GM12878 (cell line): ENCODE measurements at regions not wholly inside any gene's neighbourhood (a gene's known extent, or its start where the extent isn't known, plus 50 kb on each side); places are given as distances from the start of the nearest gene placed in this dataset.

Experiments
- BCL11A ChIP-seq: IDR thresholded peaks from 2 replicates; pipeline ENCODE4 v1.6.1; 2011; ENCODE audit warnings: low read depth, low read length
- POU2F2 ChIP-seq: IDR thresholded peaks from 3 replicates; pipeline ENCODE4 v1.6.1; 2011; ENCODE audit warnings: low read depth, mild to moderate bottlenecking, low read length, borderline replicate concordance
- RAD21 ChIP-seq: IDR thresholded peaks from 2 replicates; pipeline ENCODE4 v1.6.1; 2011; ENCODE audit warnings: mild to moderate bottlenecking, low read depth, low read length, moderate library complexity; ENCODE audit not compliant: insufficient read depth
- SMARCA5 ChIP-seq: fragments of 450-650 bp; IDR thresholded peaks from 2 replicates; pipeline ENCODE4 v1.6.1; 2017; ENCODE audit warnings: mild to moderate bottlenecking
- SREBF2 ChIP-seq: IDR thresholded peaks from 2 replicates; pipeline ENCODE4 v1.6.1; 2012; ENCODE audit warnings: mild to moderate bottlenecking, low read length
- TF ChIP-seq, protein P1 (sequence below): fragments of 450-650 bp; IDR thresholded peaks from 2 replicates; pipeline ENCODE4 v1.6.1; 2017; ENCODE audit warnings: mild to moderate bottlenecking, moderate library complexity
- TF ChIP-seq, protein P2 (sequence below): fragments of 450-650 bp; IDR thresholded peaks from 2 replicates; pipeline ENCODE4 v1.6.1; 2018; ENCODE audit warnings: mild to moderate bottlenecking, low read depth, moderate library complexity; ENCODE audit not compliant: partially characterized antibody
- TF ChIP-seq, protein P3 (sequence below): fragments of 450-650 bp; IDR thresholded peaks from 2 replicates; pipeline ENCODE4 v1.6.1; 2017; ENCODE audit warnings: low read depth, mild to moderate bottlenecking, moderate library complexity

DNA sequence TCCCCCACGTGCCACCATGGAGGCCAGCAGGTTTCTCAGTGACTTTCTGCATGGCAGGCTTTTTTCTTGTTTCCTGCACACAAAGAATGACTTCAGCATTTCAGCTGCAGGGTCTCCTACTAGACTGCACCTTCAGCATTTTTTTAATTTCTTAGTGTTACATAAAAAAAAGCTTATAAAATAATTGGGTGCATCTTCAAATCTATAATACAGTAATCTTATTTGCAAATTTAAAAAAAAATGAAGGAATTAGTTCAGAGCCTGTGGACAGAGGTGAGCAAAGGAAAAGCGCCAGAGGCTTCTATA is 57.6 kb downstream of the FAM50B start (continued):
- TF ChIP-seq, protein P1, sequence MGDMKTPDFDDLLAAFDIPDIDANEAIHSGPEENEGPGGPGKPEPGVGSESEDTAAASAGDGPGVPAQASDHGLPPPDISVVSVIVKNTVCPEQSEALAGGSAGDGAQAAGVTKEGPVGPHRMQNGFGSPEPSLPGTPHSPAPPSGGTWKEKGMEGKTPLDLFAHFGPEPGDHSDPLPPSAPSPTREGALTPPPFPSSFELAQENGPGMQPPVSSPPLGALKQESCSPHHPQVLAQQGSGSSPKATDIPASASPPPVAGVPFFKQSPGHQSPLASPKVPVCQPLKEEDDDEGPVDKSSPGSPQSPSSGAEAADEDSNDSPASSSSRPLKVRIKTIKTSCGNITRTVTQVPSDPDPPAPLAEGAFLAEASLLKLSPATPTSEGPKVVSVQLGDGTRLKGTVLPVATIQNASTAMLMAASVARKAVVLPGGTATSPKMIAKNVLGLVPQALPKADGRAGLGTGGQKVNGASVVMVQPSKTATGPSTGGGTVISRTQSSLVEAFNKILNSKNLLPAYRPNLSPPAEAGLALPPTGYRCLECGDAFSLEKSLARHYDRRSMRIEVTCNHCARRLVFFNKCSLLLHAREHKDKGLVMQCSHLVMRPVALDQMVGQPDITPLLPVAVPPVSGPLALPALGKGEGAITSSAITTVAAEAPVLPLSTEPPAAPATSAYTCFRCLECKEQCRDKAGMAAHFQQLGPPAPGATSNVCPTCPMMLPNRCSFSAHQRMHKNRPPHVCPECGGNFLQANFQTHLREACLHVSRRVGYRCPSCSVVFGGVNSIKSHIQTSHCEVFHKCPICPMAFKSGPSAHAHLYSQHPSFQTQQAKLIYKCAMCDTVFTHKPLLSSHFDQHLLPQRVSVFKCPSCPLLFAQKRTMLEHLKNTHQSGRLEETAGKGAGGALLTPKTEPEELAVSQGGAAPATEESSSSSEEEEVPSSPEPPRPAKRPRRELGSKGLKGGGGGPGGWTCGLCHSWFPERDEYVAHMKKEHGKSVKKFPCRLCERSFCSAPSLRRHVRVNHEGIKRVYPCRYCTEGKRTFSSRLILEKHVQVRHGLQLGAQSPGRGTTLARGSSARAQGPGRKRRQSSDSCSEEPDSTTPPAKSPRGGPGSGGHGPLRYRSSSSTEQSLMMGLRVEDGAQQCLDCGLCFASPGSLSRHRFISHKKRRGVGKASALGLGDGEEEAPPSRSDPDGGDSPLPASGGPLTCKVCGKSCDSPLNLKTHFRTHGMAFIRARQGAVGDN = no peak
- TF ChIP-seq POU2F2 (no peak), RAD21 (no peak), BCL11A (no peak), SMARCA5 (no peak), SREBF2 (no peak)
- TF ChIP-seq, protein P2, sequence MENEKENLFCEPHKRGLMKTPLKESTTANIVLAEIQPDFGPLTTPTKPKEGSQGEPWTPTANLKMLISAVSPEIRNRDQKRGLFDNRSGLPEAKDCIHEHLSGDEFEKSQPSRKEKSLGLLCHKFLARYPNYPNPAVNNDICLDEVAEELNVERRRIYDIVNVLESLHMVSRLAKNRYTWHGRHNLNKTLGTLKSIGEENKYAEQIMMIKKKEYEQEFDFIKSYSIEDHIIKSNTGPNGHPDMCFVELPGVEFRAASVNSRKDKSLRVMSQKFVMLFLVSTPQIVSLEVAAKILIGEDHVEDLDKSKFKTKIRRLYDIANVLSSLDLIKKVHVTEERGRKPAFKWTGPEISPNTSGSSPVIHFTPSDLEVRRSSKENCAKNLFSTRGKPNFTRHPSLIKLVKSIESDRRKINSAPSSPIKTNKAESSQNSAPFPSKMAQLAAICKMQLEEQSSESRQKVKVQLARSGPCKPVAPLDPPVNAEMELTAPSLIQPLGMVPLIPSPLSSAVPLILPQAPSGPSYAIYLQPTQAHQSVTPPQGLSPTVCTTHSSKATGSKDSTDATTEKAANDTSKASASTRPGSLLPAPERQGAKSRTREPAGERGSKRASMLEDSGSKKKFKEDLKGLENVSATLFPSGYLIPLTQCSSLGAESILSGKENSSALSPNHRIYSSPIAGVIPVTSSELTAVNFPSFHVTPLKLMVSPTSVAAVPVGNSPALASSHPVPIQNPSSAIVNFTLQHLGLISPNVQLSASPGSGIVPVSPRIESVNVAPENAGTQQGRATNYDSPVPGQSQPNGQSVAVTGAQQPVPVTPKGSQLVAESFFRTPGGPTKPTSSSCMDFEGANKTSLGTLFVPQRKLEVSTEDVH = no peak
- TF ChIP-seq, protein P3, sequence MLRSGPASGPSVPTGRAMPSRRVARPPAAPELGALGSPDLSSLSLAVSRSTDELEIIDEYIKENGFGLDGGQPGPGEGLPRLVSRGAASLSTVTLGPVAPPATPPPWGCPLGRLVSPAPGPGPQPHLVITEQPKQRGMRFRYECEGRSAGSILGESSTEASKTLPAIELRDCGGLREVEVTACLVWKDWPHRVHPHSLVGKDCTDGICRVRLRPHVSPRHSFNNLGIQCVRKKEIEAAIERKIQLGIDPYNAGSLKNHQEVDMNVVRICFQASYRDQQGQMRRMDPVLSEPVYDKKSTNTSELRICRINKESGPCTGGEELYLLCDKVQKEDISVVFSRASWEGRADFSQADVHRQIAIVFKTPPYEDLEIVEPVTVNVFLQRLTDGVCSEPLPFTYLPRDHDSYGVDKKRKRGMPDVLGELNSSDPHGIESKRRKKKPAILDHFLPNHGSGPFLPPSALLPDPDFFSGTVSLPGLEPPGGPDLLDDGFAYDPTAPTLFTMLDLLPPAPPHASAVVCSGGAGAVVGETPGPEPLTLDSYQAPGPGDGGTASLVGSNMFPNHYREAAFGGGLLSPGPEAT = no peak
